ENCODE measurements at regions not wholly inside any gene's neighbourhood (a gene's known extent, or its start where the extent isn't known, plus 50 kb on each side); places are given as distances from the start of the nearest gene placed in this dataset.
A peak's percentile ranks its signal among the peaks of the same experiment; 100 is the strongest.

DNA sequence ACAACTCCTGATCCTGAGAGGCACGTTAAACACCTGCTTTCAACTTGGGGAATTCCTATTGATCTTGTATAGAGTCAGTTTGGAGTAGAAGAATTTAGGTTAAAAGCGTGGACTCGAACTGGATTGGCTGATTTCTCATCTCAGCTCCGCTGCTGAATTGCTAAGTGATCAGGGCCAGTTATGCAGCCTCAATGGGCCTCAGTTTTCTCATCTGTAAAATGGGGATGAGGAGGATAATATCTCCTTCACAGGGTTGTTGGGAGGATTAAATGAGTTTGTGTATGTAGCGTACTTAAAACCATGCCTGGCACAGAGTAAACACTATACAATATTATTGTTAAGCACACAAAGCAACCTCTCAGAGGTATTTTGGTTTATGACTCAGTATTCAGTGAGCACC is 53.2 kb upstream of the HEPHL1 start (continued):
- TF ChIP-seq, protein P1, sequence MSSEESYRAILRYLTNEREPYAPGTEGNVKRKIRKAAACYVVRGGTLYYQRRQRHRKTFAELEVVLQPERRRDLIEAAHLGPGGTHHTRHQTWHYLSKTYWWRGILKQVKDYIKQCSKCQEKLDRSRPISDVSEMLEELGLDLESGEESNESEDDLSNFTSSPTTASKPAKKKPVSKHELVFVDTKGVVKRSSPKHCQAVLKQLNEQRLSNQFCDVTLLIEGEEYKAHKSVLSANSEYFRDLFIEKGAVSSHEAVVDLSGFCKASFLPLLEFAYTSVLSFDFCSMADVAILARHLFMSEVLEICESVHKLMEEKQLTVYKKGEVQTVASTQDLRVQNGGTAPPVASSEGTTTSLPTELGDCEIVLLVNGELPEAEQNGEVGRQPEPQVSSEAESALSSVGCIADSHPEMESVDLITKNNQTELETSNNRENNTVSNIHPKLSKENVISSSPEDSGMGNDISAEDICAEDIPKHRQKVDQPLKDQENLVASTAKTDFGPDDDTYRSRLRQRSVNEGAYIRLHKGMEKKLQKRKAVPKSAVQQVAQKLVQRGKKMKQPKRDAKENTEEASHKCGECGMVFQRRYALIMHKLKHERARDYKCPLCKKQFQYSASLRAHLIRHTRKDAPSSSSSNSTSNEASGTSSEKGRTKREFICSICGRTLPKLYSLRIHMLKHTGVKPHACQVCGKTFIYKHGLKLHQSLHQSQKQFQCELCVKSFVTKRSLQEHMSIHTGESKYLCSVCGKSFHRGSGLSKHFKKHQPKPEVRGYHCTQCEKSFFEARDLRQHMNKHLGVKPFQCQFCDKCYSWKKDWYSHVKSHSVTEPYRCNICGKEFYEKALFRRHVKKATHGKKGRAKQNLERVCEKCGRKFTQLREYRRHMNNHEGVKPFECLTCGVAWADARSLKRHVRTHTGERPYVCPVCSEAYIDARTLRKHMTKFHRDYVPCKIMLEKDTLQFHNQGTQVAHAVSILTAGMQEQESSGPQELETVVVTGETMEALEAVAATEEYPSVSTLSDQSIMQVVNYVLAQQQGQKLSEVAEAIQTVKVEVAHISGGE (tag by site-specific recombination; conservative IDR thresholded peaks at IDR 0.05; ENCODE audit: low read depth), result no peak
- TF ChIP-seq ZNF830 (tag by site-specific recombination; IDR thresholded peaks at IDR 0.05; ENCODE audit: low read depth) (no peak), ZNF658 (tag by site-specific recombination; IDR thresholded peaks at IDR 0.05) (no peak), ZNF548 (tag by site-specific recombination; IDR thresholded peaks at IDR 0.05) (no peak), SCRT1 (tag by site-specific recombination; IDR thresholded peaks at IDR 0.05; ENCODE audit: borderline replicate concordance) (no peak), ZNF221 (tag by site-specific recombination; IDR thresholded peaks at IDR 0.05; ENCODE audit: borderline replicate concordance) (no peak)
- TF ChIP-seq, protein P2, sequence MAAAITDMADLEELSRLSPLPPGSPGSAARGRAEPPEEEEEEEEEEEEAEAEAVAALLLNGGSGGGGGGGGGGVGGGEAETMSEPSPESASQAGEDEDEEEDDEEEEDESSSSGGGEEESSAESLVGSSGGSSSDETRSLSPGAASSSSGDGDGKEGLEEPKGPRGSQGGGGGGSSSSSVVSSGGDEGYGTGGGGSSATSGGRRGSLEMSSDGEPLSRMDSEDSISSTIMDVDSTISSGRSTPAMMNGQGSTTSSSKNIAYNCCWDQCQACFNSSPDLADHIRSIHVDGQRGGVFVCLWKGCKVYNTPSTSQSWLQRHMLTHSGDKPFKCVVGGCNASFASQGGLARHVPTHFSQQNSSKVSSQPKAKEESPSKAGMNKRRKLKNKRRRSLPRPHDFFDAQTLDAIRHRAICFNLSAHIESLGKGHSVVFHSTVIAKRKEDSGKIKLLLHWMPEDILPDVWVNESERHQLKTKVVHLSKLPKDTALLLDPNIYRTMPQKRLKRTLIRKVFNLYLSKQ (tag by site-specific recombination; IDR thresholded peaks at IDR 0.05; ENCODE audit: borderline replicate concordance), result no peak

DNA sequence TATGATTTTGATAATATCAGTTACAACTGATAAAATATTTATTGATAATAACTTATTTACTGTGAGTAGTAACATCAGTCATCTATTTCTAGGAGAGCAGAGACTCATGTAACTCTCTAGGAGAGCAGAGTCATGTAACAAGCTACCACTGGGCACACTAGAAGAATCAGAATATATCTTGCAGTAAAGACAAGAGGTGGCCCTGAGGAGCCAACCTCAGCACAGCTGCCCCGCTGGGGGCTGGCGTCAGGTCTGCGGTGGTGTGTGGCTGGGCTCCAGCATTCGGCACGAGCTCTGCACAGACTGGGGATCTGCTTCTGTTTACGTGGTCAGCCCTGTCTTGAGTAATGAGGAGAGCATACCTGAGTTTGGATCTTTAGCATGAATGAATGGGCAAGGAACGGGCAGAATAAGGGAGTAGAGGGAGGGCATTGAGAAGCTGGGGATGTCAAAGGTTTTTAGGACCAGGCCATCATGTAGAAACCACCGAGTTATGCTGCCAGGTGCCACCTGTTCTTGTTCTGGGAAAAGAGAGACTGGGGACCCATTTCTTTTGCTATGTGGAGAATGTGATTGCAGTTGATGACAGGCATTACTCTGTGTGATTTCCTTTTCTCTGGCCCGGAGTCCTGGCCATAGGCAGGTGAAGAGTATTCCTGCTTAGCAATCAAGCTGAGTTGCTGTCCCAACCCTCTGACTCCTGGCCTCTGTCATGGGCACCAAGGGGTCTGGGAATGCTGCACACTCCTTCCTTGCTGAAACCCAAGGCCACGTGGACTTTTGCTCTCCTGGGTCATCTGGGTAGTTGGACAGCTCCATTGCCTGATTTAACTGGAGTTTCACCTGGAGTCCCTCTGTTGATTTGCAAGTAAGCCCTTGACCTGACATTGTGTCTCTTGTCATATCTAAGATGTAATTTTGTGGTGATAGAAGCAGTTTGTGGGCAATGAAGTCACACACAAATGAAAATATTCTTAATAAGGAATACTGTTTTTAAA is 50.9 kb upstream of the HEPHL1 start:
- no peaks in the 10 kb centered on the region for H3K4me1 ChIP-seq (ENCODE audit: control insufficient read depth, insufficient read depth, low read length)
- ChIA-PET POLR2A (no interaction called here), CTCF (interaction anchor here (0.6 to 0.7 kb wide), 2 partner anchors 24 to 49 kb away, joined by 3 to 5 read pairs; no protein-coding TSS in a partner anchor)
- H3K4me3 ChIP-seq (ENCODE audit: low read depth, low read length), result no peak overlapping the region
- H3K27ac ChIP-seq (ENCODE audit: extremely low read depth, low read depth, low read length), result no peak overlapping the region
- H3K9me3 ChIP-seq (ENCODE audit: control insufficient read depth, insufficient read depth, low read depth, low read length), result no peaks in the 10 kb centered on the region
- no peaks in the 10 kb centered on the region for H3K36me3 ChIP-seq (ENCODE audit: control insufficient read depth in 2 of 2, insufficient read depth in 1 of 2, low read length in 2 of 2)
- no peak for TF ChIP-seq ZNF664 (tag by site-specific recombination; IDR thresholded peaks at IDR 0.05)
- no peak for TF ChIP-seq GFI1B (tag by site-specific recombination; IDR thresholded peaks at IDR 0.05)
- TF ChIP-seq PRDM1 (tag by site-specific recombination; IDR thresholded peaks at IDR 0.05), result no peak
- TF ChIP-seq ZNF530 (tag by site-specific recombination; IDR thresholded peaks at IDR 0.05; ENCODE audit: low read depth), result no peak
- no peak for TF ChIP-seq TRIM28 (IDR thresholded peaks at IDR 0.05; ENCODE audit: borderline replicate concordance, low read length)
- TF ChIP-seq ZSCAN16 (tag by site-specific recombination; IDR thresholded peaks at IDR 0.05), result no peak
- peak; percentile 41; the same call in 1 of the 2 replicates for TF ChIP-seq GLIS1 (tag by site-specific recombination; IDR thresholded peaks at IDR 0.05)
- TF ChIP-seq ZIC2 (tag by site-specific recombination; IDR thresholded peaks at IDR 0.05), result peak; percentile 72
- TF ChIP-seq ZNF404 (tag by site-specific recombination; IDR thresholded peaks at IDR 0.05), result no peak
- no peak for TF ChIP-seq ZNF549 (tag by site-specific recombination; IDR thresholded peaks at IDR 0.05)
- TF ChIP-seq, protein P3, sequence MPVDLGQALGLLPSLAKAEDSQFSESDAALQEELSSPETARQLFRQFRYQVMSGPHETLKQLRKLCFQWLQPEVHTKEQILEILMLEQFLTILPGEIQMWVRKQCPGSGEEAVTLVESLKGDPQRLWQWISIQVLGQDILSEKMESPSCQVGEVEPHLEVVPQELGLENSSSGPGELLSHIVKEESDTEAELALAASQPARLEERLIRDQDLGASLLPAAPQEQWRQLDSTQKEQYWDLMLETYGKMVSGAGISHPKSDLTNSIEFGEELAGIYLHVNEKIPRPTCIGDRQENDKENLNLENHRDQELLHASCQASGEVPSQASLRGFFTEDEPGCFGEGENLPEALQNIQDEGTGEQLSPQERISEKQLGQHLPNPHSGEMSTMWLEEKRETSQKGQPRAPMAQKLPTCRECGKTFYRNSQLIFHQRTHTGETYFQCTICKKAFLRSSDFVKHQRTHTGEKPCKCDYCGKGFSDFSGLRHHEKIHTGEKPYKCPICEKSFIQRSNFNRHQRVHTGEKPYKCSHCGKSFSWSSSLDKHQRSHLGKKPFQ (tag by site-specific recombination; IDR thresholded peaks at IDR 0.05), result no peak
- TF ChIP-seq ZNF555 (tag by site-specific recombination; conservative IDR thresholded peaks at IDR 0.05), result no peak
- TF ChIP-seq ZNF223 (tag by site-specific recombination; IDR thresholded peaks at IDR 0.05), result no peak
- TF ChIP-seq ZNF561 (tag by site-specific recombination; IDR thresholded peaks at IDR 0.05; ENCODE audit: borderline replicate concordance), result no peak
- no peak for TF ChIP-seq ZNF211 (tag by site-specific recombination; IDR thresholded peaks at IDR 0.05; ENCODE audit: low read depth)
- no peak for TF ChIP-seq GLI2 (tag by site-specific recombination; IDR thresholded peaks at IDR 0.05; ENCODE audit: borderline replicate concordance, low read depth)
- TF ChIP-seq, protein P4, sequence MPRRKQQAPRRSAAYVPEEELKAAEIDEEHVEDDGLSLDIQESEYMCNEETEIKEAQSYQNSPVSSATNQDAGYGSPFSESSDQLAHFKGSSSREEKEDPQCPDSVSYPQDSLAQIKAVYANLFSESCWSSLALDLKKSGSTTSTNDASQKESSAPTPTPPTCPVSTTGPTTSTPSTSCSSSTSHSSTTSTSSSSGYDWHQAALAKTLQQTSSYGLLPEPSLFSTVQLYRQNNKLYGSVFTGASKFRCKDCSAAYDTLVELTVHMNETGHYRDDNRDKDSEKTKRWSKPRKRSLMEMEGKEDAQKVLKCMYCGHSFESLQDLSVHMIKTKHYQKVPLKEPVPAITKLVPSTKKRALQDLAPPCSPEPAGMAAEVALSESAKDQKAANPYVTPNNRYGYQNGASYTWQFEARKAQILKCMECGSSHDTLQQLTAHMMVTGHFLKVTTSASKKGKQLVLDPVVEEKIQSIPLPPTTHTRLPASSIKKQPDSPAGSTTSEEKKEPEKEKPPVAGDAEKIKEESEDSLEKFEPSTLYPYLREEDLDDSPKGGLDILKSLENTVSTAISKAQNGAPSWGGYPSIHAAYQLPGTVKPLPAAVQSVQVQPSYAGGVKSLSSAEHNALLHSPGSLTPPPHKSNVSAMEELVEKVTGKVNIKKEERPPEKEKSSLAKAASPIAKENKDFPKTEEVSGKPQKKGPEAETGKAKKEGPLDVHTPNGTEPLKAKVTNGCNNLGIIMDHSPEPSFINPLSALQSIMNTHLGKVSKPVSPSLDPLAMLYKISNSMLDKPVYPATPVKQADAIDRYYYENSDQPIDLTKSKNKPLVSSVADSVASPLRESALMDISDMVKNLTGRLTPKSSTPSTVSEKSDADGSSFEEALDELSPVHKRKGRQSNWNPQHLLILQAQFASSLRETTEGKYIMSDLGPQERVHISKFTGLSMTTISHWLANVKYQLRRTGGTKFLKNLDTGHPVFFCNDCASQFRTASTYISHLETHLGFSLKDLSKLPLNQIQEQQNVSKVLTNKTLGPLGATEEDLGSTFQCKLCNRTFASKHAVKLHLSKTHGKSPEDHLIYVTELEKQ (tag by site-specific recombination; IDR thresholded peaks at IDR 0.05; ENCODE audit: borderline replicate concordance), result no peak
- no peak for TF ChIP-seq ZNF266 (tag by site-specific recombination; IDR thresholded peaks at IDR 0.05; ENCODE audit: low read depth)

Data from HEK293 (cell line).